Activated CD8-positive, alpha-beta memory T cell treated with anti-CD3 and anti-CD28 coated beads, Interleukin-2, amount 10 ng/mL, durations not matched to agents 7 days and 5 days (primary cell): ENCODE measurements at regions not wholly inside any gene's neighbourhood (a gene's known extent, or its start where the extent isn't known, plus 50 kb on each side); places are given as distances from the start of the nearest gene placed in this dataset.

Source experiments
- ATAC-seq: fragments of 150-1000 bp; cut with Tn5 transposase; one replicate; pipeline ENCODE4 v1.10.0; 2021; ENCODE audit warnings: moderate library complexity
- CTCF ChIA-PET: fragments of 350-600 bp; sonication (Branson Sonifier 250); formaldehyde crosslinking; loops from one replicate; lab custom pipeline; 2021; ENCODE audit warnings: antibody characterized with exemption; lab: Charles Lee
- DNase-seq: peaks from one replicate; pipeline ENCODE4 v3.0.0-alpha.2; 2020
- H3K27ac Mint-ChIP-seq: one replicate; pipeline ENCODE4 v1.8.0; 2021; ENCODE audit warnings: mild to moderate bottlenecking, mixed read lengths
- H3K27me3 Mint-ChIP-seq: one replicate; pipeline ENCODE4 v1.8.0; 2021; ENCODE audit warnings: mixed read lengths
- H3K36me3 Mint-ChIP-seq: one replicate; pipeline ENCODE4 v1.8.0; 2021; ENCODE audit warnings: mild to moderate bottlenecking, mixed read lengths
- H3K4me1 Mint-ChIP-seq: one replicate; pipeline ENCODE4 v1.8.0; 2021; ENCODE audit warnings: mixed read lengths
- H3K4me3 Mint-ChIP-seq: one replicate; pipeline ENCODE4 v1.8.0; 2021; ENCODE audit warnings: mild to moderate bottlenecking, moderate library complexity, mixed read lengths
- H3K9me3 Mint-ChIP-seq: one replicate; pipeline ENCODE4 v1.8.0; 2022; ENCODE audit warnings: low read depth, mixed read lengths

DNA sequence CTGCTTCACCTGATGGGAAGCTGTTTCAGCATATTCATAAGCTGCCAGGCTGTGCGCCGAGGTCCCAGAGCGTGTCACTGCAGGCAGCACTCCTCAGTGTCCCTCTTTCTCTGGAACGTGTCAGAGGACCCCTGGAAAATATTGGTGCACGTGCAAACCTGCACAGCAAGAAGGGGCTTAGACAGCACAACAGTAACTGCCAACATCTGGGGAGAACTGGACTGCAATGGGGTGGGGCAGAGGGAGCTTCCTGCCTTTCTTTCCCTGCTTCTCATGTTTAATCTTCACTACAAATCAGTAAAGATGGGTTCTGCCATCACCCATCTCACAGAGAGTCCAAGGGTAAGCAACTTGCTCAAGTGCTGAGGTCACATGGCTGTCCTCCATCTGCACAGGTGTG is 86.5 kb upstream of the GPR26 start:
- Mint-ChIP-seq H3K4me1 (no peaks in the 10 kb centered on the region), H3K4me3 (no peak overlapping the region), H3K27me3 (peaks cover 23% of the 10 kb centered on the region), H3K27ac (no peak overlapping the region), H3K9me3 (no peaks in the 10 kb centered on the region), H3K36me3 (no peaks in the 10 kb centered on the region)
- no peak for DNase-seq
- ATAC-seq: no peak
- CTCF ChIA-PET: interaction anchor here (0.9 to 1.2 kb wide), 2 partner anchors 385 to 387 kb away, joined by 3 read pairs; no protein-coding TSS in a partner anchor

DNA sequence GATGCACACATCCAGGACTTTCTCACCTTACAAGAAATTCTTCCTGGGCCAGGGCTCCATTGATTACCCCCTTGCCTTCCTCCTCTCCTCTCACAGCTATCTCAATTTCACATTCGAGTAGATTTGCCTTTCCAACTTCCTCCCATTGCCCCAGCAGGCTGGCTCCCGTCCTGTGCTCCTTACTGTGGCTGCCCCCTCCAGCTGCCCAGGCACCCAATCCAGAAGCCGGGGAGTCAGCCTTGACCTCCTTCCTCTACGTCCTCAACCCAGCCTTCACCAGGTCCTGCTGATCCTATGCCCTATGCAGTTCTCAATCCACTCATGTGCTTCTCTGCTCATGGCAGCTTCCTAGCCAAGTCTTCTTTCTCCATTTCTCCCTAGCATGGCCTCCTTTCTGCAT is 85.7 kb upstream of the GPR26 start:
- H3K36me3 Mint-ChIP-seq: no peaks in the 10 kb centered on the region
- H3K27me3 Mint-ChIP-seq: peaks cover 25% of the 10 kb centered on the region
- H3K4me3 Mint-ChIP-seq: no peak overlapping the region
- no peak overlapping the region for H3K27ac Mint-ChIP-seq
- H3K9me3 Mint-ChIP-seq: no peaks in the 10 kb centered on the region
- ATAC-seq: no peak
- H3K4me1 Mint-ChIP-seq: no peaks in the 10 kb centered on the region
- CTCF ChIA-PET: interaction anchor here (1.2 kb wide), 1 partner anchor 384 kb away, joined by 3 read pairs; no protein-coding TSS in a partner anchor
- DNase-seq: no peak

DNA sequence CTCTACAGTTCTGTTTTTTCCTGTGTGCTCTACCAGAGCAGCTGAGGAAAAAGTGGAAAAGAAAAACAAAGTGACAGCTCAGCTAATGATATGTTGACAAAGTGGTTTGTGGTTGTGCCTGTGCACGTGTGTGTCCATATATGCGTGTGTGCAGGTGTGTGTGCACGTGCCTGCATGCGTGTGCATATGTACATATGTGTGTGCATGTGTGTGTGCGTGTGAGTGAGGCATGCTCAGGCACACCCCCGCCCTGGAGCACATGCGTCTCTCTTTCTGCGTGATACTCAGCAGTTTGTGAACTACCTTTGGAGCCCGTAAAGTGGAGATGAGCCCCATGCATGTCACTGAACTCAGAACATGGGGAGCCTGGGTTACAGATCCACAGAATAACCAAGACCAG is 84.5 kb upstream of the GPR26 start:
- Mint-ChIP-seq H3K36me3 (no peaks in the 10 kb centered on the region), H3K27me3 (peaks cover 25% of the 10 kb centered on the region), H3K4me3 (no peak overlapping the region), H3K27ac (no peak overlapping the region), H3K9me3 (no peaks in the 10 kb centered on the region), H3K4me1 (no peaks in the 10 kb centered on the region)
- no peak for ATAC-seq
- no peak for DNase-seq
- CTCF ChIA-PET: interaction anchor here (1.1 to 3.4 kb wide), 2 partner anchors 385 to 807 kb away, joined by 5 to 13 read pairs; no protein-coding TSS in a partner anchor

- Mint-ChIP-seq H3K4me1 (no peaks in the 10 kb centered on the region), H3K36me3 (no peaks in the 10 kb centered on the region), H3K4me3 (no peak overlapping the region), H3K27me3 (peaks cover 25% of the 10 kb centered on the region), H3K9me3 (no peaks in the 10 kb centered on the region), H3K27ac (no peak overlapping the region)
- peak; percentile 75 for DNase-seq
- peak; percentile 57 for ATAC-seq
- CTCF ChIA-PET: interaction anchor here (0.8 to 3.4 kb wide), 4 partner anchors 13 to 821 kb away, joined by 3 to 13 read pairs (median 4); no protein-coding TSS in a partner anchor
These were observed 83.8 kb upstream of the GPR26 start for GRCh38 chr10:123582084-123582989.

GRCh38 chr10:123583639-123584418 is 82.3 kb upstream of the GPR26 start:
- Mint-ChIP-seq H3K27ac (no peak overlapping the region), H3K4me1 (no peaks in the 10 kb centered on the region), H3K27me3 (peaks cover 25% of the 10 kb centered on the region), H3K9me3 (no peaks in the 10 kb centered on the region), H3K36me3 (no peaks in the 10 kb centered on the region), H3K4me3 (no peak overlapping the region)
- ATAC-seq (no peak), DNase-seq (peak; percentile 41)
- CTCF ChIA-PET: interaction anchor here (3.4 kb wide), 1 partner anchor 383 kb away, joined by 13 read pairs; no protein-coding TSS in a partner anchor

DNA sequence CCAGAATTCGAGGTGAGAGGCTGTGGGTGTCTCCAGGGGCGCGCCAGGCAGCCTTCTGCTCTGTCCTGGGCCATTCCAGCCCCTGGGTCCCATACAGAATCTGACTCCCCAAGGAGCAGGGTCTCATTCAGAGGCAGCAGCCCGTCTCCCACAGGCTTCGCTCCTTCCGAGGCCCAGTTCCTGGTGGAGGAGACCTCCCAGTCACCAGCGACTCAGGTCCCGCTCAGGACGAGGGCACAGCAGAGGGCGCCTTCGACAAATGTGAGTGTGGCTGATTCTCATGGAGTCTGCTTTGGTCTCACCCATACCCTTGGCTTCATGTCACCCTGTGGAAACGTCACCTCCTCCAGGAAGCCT is 81.8 kb upstream of the GPR26 start:
- DNase-seq: no peak
- peaks cover 25% of the 10 kb centered on the region for H3K27me3 Mint-ChIP-seq
- no peaks in the 10 kb centered on the region for H3K4me1 Mint-ChIP-seq
- no peak for ATAC-seq
- H3K4me3 Mint-ChIP-seq: no peak overlapping the region
- H3K27ac Mint-ChIP-seq: no peak overlapping the region
- CTCF ChIA-PET: no interaction called here
- H3K9me3 Mint-ChIP-seq: no peaks in the 10 kb centered on the region
- no peaks in the 10 kb centered on the region for H3K36me3 Mint-ChIP-seq

DNA sequence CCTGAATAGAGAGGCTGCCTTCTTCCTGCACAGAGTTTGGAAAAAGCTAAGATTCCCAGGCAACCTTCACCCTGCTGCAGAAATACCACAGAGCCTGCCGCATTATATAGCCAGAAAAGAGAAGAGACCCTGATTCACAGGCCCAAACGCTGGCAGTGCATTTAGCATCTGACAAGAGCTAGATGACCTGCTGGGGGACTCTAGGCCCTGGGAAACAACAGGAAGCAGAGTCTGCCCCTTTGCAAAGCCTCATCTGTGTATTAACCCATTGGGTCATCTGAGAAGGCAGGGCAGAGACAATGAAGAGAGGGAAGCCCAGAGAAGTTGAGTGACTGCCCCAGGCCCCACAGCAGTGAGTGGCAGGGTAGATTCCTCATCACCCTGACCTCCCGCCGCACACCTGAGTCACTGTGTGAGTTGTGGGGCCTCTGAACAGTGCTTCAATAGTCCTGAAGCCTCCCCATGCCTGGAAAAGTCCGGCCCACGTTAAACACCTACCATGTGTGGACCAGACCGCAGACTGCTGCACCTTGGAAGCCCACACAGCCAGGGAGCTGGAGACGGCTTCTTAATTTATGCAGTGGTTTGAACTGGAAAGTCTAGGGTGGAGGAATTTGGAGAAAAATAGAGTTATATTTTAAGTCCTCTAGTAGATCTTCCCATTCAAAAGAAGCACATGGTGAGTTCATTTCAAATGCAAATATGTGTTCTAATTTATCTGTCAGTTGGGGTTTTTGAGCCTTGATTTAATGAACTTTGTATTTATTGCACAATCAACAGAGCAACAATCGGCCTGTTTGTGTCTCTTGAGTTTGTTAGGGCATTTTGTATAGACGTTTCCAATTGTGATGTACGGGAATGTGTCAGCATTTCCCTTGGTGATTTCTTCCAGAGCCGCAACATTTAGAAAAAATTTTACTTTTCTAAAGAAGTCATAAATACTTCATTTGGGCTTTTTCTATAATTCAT is 80.4 kb upstream of the GPR26 start:
- Mint-ChIP-seq H3K27me3 (peaks cover 28% of the 10 kb centered on the region), H3K36me3 (no peaks in the 10 kb centered on the region), H3K4me1 (no peaks in the 10 kb centered on the region), H3K9me3 (no peaks in the 10 kb centered on the region), H3K4me3 (no peak overlapping the region), H3K27ac (no peak overlapping the region)
- ATAC-seq (no peak), DNase-seq (no peak)
- CTCF ChIA-PET: interaction anchor here (1.1 kb wide), 1 partner anchor 381 kb away, joined by 3 read pairs; no protein-coding TSS in a partner anchor

- no peak overlapping the region for H3K27ac Mint-ChIP-seq
- H3K27me3 Mint-ChIP-seq: peaks cover 30% of the 10 kb centered on the region
- no peaks in the 10 kb centered on the region for H3K9me3 Mint-ChIP-seq
- ATAC-seq (no peak), DNase-seq (no peak)
- H3K4me1 Mint-ChIP-seq: no peaks in the 10 kb centered on the region
- H3K4me3 Mint-ChIP-seq: no peak overlapping the region
- CTCF ChIA-PET: no interaction called here
- H3K36me3 Mint-ChIP-seq: no peaks in the 10 kb centered on the region
These were observed 79.0 kb upstream of the GPR26 start for GRCh38 chr10:123587110-123587509.

GRCh38 chr10:123588386-123588914 is 77.7 kb upstream of the GPR26 start:
- CTCF ChIA-PET: no interaction called here
- H3K27me3 Mint-ChIP-seq: peaks cover 17% of the 10 kb centered on the region
- no peak overlapping the region for H3K4me3 Mint-ChIP-seq
- no peaks in the 10 kb centered on the region for H3K9me3 Mint-ChIP-seq
- H3K4me1 Mint-ChIP-seq: no peaks in the 10 kb centered on the region
- H3K36me3 Mint-ChIP-seq: no peaks in the 10 kb centered on the region
- H3K27ac Mint-ChIP-seq: no peak overlapping the region
- no peak for DNase-seq
- no peak for ATAC-seq

DNA sequence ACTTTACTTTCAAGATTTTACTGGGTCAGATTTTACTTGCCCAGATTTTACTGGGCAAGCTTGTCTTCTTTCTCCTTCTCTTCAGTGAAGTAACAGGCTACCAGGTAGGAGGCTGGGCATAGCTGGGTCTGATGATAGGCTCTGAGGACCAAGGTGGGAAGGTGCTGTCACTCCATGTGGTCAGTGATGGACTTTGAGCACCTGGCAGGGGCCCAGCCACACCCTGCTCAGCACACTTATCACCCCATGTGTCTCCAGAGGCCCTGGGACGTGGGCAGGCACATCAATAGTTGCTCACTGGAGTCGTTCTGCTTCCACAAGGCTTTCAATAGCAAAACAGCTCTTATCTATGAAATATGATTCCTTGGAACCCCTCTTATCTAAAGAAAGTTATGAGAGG is 70.5 kb upstream of the GPR26 start:
- Mint-ChIP-seq H3K27ac (no peak overlapping the region), H3K9me3 (no peaks in the 10 kb centered on the region), H3K4me3 (no peak overlapping the region), H3K27me3 (peaks cover 3% of the 10 kb centered on the region), H3K4me1 (no peaks in the 10 kb centered on the region), H3K36me3 (no peaks in the 10 kb centered on the region)
- CTCF ChIA-PET: interaction anchor here (1.1 kb wide), 1 partner anchor 13 kb away, joined by 3 read pairs; no protein-coding TSS in a partner anchor
- DNase-seq: no peak
- ATAC-seq: no peak

DNA sequence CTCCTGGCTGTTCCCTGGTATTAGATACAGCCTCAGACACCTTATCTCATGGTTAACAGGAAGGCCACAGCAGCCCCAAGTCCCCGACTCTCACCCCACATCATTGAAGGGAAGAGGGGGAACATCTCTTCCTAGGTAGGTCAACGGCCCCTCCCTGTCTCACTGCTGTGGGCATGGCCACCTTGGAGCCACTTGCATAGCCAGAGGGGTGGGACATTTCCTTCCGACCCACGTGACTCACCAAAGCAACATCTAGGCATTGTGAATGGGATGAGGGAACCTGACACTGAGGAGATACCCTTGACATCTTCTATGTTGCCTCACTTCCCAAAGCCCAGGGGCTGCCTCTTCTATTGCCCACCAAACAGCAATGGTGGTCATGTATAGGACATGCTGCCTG is 68.5 kb upstream of the GPR26 start:
- Mint-ChIP-seq H3K9me3 (no peaks in the 10 kb centered on the region), H3K4me1 (no peaks in the 10 kb centered on the region), H3K27ac (no peak overlapping the region), H3K36me3 (no peaks in the 10 kb centered on the region), H3K4me3 (no peak overlapping the region), H3K27me3 (peaks cover 4% of the 10 kb centered on the region)
- CTCF ChIA-PET: interaction anchor here (0.8 kb wide), 1 partner anchor 24 kb away, joined by 3 read pairs; no protein-coding TSS in a partner anchor
- ATAC-seq (no peak), DNase-seq (no peak)

DNA sequence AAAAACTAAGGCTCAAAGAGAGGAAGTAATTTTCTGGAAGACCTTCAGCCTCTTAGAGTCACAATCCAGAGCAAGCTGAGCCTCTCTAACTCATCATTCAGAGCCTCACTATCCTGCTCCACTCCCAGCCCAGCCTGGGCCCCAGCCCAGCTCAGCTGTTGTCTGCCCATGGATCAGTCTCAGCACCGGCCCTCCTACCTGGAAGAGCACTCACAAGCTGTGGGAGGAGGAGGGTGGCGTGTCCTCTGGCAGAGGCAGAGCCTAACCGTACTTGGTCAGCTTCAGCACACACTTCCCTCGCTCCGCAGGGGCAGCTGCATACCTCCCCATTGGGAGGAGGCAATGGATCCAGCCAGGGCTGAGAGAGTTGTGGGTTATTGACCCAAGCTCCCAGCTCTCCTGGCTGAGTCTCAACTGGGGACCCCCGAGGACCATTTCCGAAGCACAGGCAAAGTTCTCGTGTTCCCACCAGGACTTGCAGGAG is 66.7 kb upstream of the GPR26 start:
- Mint-ChIP-seq H3K36me3 (no peaks in the 10 kb centered on the region), H3K9me3 (no peaks in the 10 kb centered on the region), H3K27ac (no peak overlapping the region), H3K4me1 (no peaks in the 10 kb centered on the region), H3K27me3 (peaks cover 4% of the 10 kb centered on the region), H3K4me3 (no peak overlapping the region)
- no peak for ATAC-seq
- DNase-seq: no peak
- CTCF ChIA-PET: interaction anchor here (0.7 kb wide), 1 partner anchor 235 kb away, joined by 3 read pairs; no protein-coding TSS in a partner anchor
